Body of pancreas (tissue), 4 donors: ENCODE measurements at regions not wholly inside any gene's neighbourhood (a gene's known extent, or its start where the extent isn't known, plus 50 kb on each side); places are given as distances from the start of the nearest gene placed in this dataset.
"Not testable (repeated sequence)": the region's sequence is repeated elsewhere in the genome, so short reads cannot be mapped to it uniquely, and the experiment has no call there.

Experiments used
- CTCF ChIP-seq, 7 experiments: fragments of 450-650 bp in 4 of 7; fragments of 200-600 bp in 3 of 7; sonication (generic) in 3 of 7; IDR thresholded peaks; one replicate each; pipeline ENCODE4 v1.5.1; 2016 to 2019; ENCODE audit warnings: antibody characterized with exemption in 7 of 7
- POLR2A ChIP-seq, 3 donors: fragments of 450-650 bp; IDR thresholded peaks; one replicate each; pipeline ENCODE4 v1.6.1; 2016; ENCODE audit warnings: antibody characterized with exemption in 3 of 3, mild to moderate bottlenecking in 2 of 3

DNA sequence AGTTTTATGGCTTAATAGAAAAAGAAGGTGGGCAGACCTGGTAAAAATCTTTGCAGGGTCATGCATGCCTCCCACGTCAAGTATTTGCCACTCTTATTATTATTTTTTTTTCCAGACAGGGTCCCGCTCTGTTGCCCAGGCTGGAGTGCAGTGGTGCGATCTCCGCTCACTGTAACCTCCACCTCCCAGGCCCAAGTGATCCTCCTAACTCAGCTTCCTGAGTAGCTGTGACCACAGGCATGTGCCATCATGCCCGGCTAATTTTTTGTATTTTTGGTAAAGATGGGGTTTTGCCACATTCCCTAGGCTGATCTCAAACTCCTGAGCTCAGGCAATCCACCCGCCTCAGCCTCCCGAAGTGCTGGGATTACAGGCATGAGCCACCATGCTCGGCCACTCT is 55.7 kb upstream of the ATXN3L start:
- TF ChIP-seq CTCF, POLR2A (IDR thresholded peaks at IDR 0.05): not testable (repeated sequence)
